GM19238 (cell line): ENCODE measurements at regions not wholly inside any gene's neighbourhood (a gene's known extent, or its start where the extent isn't known, plus 50 kb on each side); places are given as distances from the start of the nearest gene placed in this dataset.
"Not testable (repeated sequence)": the region's sequence is repeated elsewhere in the genome, so short reads cannot be mapped to it uniquely, and the experiment has no call there.

Experiments
- DNase-seq: peaks from one replicate; pipeline ENCODE4 v3.0.0; 2011; ENCODE audit warnings: low spot score; ENCODE audit not compliant: insufficient read length

GRCh38 chr3:106839576-106840280 lies 537.5 kb upstream of the CCDC54 start:
- no peak for DNase-seq

- DNase-seq: no peak
Observed at GRCh38 chr3:106840319-106840718, 536.9 kb upstream of the CCDC54 start.

GRCh38 chr3:106842151-106842550 lies 535.1 kb upstream of the CCDC54 start:
- no peak for DNase-seq

DNA sequence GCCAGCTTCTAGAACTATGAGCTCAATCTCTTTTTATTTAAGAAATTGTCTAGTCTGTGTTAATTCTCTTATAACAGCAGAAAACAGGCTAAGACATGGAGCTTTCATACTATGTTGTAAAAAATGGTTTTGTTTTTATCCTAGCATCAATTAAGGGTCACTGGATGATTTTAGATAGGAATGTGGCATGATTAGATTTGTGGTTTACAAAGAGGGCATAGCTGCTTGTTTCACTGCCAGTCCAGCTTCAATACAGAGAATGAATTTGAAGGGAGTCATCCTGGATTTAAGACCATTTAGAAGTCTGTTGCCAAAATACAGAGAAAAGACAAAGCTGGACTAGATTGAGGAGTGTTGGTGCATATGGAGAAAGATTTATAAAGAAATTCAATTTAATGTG lies 532.6 kb upstream of the CCDC54 start:
- DNase-seq: no peak

DNA sequence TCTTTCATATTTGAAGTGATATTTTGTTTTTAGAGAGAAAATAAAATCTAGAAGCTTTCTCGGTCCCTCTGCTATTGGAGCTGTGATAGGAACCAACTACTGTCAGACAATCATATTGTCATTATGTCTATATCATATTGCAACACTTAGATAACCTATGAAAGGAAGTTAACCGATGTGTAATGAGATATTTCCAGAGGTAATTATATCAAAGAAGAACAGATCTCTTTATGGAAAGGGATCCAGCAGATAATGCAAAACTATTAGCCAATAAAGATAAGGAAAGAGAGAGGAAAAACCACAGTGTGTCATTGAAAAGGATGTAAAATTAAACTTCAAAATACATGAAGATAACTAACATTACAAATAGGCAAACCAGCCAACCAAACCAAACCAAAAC lies 529.1 kb upstream of the CCDC54 start:
- DNase-seq: no peak

GRCh38 chr3:106850437-106850836 lies 526.8 kb upstream of the CCDC54 start:
- DNase-seq: no peak

GRCh38 chr3:106858321-106858720 lies 518.9 kb upstream of the CCDC54 start:
- not testable (repeated sequence) for DNase-seq

GRCh38 chr3:106860182-106860581 lies 517.1 kb upstream of the CCDC54 start:
- no peak for DNase-seq

DNA sequence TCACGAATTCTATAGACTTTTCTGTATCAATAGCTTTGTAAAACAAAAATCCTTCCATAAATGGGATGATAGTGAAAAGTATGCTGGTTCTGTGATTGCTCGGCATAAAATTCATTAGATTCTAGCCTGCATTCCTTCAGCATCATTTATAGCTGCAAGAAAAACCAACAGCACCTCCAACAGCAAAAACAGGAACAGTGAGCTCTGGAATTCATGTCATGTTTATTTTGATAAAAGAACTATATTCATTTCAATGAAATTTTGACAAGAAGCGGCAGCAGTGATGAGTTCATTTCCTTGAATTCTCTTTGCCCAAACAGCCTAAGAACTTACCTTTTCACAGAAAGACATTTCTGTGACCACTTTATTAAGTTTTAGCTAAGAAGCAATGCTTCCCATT lies 515.2 kb upstream of the CCDC54 start:
- no peak for DNase-seq

GRCh38 chr3:106877627-106878026 lies 499.6 kb upstream of the CCDC54 start:
- no peak for DNase-seq

- DNase-seq: no peak
Observed at GRCh38 chr3:106880206-106880605, 497.0 kb upstream of the CCDC54 start.

DNA sequence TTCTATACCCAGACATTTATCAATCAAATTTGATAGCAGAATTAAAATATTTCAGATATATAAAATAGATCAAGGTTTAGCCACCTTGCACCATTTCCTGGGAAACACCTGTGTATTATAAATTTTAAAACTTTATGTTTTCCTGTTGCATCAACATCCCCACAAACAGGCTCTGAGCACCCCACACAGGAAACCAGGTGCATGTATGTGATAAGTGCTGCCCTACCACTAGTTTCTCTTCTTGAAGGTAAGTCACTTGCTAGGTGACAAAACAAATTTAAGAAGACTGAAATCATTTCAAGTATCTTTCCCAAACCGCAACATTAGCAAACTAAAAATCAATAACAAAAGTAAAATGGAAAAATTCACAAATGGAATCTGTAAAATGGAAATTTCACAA lies 496.1 kb upstream of the CCDC54 start:
- no peak for DNase-seq

- DNase-seq: no peak
Observed at GRCh38 chr3:106882297-106882696, 494.9 kb upstream of the CCDC54 start.

- DNase-seq: no peak
Observed at GRCh38 chr3:106906074-106906473, 471.2 kb upstream of the CCDC54 start.

DNA sequence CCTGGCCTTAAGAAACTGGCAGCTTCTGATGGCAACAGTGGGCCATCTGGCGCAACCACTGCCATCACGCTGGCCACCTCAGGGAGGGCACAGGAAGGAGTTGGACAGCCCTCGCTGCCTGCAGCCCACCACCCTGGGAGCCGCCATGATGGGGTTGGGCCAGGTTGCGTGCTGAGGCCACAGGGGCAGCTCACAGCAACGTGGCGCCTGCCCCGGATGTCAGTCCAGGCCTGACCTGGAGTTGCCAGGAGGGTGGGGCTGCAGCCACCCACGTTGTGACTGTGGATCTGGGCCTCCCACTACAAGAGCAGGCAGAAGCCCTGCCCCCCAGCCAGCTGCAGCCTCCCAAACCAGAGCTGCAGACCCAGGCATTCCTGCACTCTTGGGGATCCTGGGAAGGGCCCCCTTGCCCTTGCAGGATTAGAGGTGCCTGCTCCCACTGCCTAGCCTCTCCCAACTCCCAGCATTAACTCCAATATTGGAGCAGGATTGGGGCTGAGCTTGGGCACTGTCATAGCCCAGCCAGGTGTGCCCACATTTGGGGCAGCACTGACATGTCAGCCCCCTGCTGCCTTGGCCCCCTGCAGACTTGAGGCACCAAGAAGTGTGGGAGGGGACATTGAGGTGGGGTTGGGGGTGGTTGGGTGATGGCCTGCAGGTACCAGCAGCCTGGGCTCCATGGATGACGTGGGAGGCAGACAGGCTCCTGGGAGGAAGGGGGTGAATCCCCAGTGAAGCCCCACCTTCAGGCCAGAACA lies 468.9 kb upstream of the CCDC54 start:
- no peak for DNase-seq

- no peak for DNase-seq
Observed at GRCh38 chr3:106913111-106913698, 464.0 kb upstream of the CCDC54 start.

DNA sequence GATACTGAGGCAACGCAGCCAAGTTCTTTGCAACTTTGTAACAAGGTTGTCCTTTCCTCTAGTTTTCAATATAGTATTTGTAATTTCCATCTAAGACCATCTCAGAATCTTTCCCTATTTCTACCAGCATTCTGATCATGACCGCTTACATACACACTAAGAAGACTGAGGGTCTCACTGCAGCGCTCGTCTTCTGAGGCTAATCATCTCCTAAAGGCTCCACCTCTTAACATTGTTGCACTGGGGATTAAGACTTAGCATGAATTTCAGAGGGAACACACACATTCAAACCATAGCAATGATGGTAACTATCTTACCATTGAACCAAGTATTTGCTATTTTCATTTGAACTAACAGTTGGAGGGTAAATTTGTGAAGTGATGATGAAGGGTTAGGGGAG lies 463.3 kb upstream of the CCDC54 start:
- DNase-seq: no peak

- DNase-seq: no peak
Observed at GRCh38 chr3:106920609-106921008, 456.6 kb upstream of the CCDC54 start.

- no peak for DNase-seq
Observed at GRCh38 chr3:106929081-106929480, 448.2 kb upstream of the CCDC54 start.

DNA sequence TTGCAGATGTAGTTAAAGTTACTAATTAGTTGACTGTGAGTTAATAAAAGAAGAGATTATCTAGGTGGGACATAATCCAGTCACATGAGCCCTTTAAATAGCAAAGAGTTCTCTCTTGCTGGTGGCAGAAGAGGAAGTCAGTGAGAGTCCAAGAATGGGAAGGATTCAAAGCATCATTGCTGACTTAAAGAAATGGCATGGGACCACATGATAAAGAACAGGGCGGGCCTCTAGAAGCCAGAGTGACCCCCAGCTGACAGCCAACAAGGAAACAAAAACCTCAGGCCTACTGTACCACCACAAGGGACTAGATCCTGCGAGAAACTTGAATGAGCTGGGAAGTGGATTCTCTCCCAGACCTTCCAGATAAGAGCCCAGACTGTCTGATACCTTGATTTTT lies 447.2 kb upstream of the CCDC54 start:
- DNase-seq: no peak

DNA sequence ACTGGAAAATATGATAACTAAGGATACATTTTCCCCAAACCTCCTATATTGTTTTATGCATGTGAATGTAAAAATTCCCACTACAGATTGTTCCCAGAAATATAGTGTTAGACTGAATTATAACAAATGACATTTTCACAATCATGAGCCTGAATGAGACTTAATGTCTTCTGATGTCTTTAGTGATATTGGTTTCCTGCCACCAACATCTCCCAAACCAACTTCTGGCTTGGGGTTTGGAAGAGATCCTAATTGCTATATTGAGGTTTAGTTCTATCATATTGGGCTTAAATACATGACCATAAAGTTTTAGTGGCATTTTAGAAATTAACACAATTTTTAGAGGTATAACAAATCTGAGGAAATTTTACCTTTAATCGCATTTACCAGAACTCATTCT lies 445.3 kb upstream of the CCDC54 start:
- DNase-seq: no peak

GRCh38 chr3:106936337-106936736 lies 440.9 kb upstream of the CCDC54 start:
- DNase-seq: no peak

GRCh38 chr3:106942051-106942450 lies 435.2 kb upstream of the CCDC54 start:
- DNase-seq: no peak
